ENCODE measurements at regions not wholly inside any gene's neighbourhood (a gene's known extent, or its start where the extent isn't known, plus 50 kb on each side); places are given as distances from the start of the nearest gene placed in this dataset.
"Not testable (repeated sequence)": the region's sequence is repeated elsewhere in the genome, so short reads cannot be mapped to it uniquely, and the experiment has no call there.

- no peak for DNase-seq (ENCODE audit: low spot score)
These were observed 141.0 kb downstream of the FZD1 start for GRCh38 chr7:91405092-91405788.

- DNase-seq (ENCODE audit: low spot score): not testable (repeated sequence)
These were observed 141.6 kb downstream of the FZD1 start for GRCh38 chr7:91405873-91406272.

- DNase-seq (ENCODE audit: low spot score): no peak
These were observed 143.7 kb downstream of the FZD1 start for GRCh38 chr7:91407942-91408341.

GRCh38 chr7:91408388-91409154 is 144.3 kb downstream of the FZD1 start:
- DNase-seq (ENCODE audit: low spot score): no peak

- DNase-seq (ENCODE audit: low spot score): no peak
These were observed 146.8 kb downstream of the FZD1 start for GRCh38 chr7:91411060-91411459.

- DNase-seq (ENCODE audit: low spot score): no peak
These were observed 148.1 kb downstream of the FZD1 start for GRCh38 chr7:91412298-91412697.

GRCh38 chr7:91414734-91415133 is 150.5 kb downstream of the FZD1 start:
- DNase-seq (ENCODE audit: low spot score): no peak

GRCh38 chr7:91416155-91416865 is 152.1 kb downstream of the FZD1 start:
- no peak for DNase-seq (ENCODE audit: low spot score)

GRCh38 chr7:91420606-91421005 is 156.4 kb downstream of the FZD1 start:
- no peak for DNase-seq (ENCODE audit: low spot score)

- no peak for DNase-seq (ENCODE audit: low spot score)
These were observed 156.8 kb downstream of the FZD1 start for GRCh38 chr7:91421018-91421417.

- DNase-seq (ENCODE audit: low spot score): no peak
These were observed 160.1 kb downstream of the FZD1 start for GRCh38 chr7:91424371-91424770.

GRCh38 chr7:91425149-91425548 is 160.9 kb downstream of the FZD1 start:
- DNase-seq (ENCODE audit: low spot score): no peak

- no peak for DNase-seq (ENCODE audit: low spot score)
These were observed 162.8 kb downstream of the FZD1 start for GRCh38 chr7:91427051-91427450.

- DNase-seq (ENCODE audit: low spot score): no peak
These were observed 167.4 kb downstream of the FZD1 start for GRCh38 chr7:91431601-91432000.

- no peak for DNase-seq (ENCODE audit: low spot score)
These were observed 170.6 kb downstream of the FZD1 start for GRCh38 chr7:91434836-91435235.

- DNase-seq (ENCODE audit: low spot score): no peak
These were observed 171.3 kb downstream of the FZD1 start for GRCh38 chr7:91435381-91436059.

- DNase-seq (ENCODE audit: low spot score): no peak
These were observed 172.4 kb downstream of the FZD1 start for GRCh38 chr7:91436655-91437054.

GRCh38 chr7:91440198-91440597 is 176.0 kb downstream of the FZD1 start:
- DNase-seq (ENCODE audit: low spot score): not testable (repeated sequence)

- no peak for DNase-seq (ENCODE audit: low spot score)
These were observed 179.6 kb downstream of the FZD1 start for GRCh38 chr7:91443862-91444261.

GRCh38 chr7:91446819-91447218 is 182.6 kb downstream of the FZD1 start:
- no peak for DNase-seq (ENCODE audit: low spot score)

GRCh38 chr7:91455411-91455810 is 191.2 kb downstream of the FZD1 start:
- no peak for DNase-seq (ENCODE audit: low spot score)

GRCh38 chr7:91457208-91457607 is 193.0 kb downstream of the FZD1 start:
- no peak for DNase-seq (ENCODE audit: low spot score)
